HEK293T (cell line): ENCODE measurements at regions not wholly inside any gene's neighbourhood (a gene's known extent, or its start where the extent isn't known, plus 50 kb on each side); places are given as distances from the start of the nearest gene placed in this dataset.

Experiments used
- ARNT ChIP-seq: fragments of 450-650 bp; IDR thresholded peaks from 2 replicates; pipeline ENCODE4 v1.6.1; 2017; ENCODE audit warnings: mild to moderate bottlenecking
- ELF4 ChIP-seq: fragments of 450-650 bp; IDR thresholded peaks from 2 replicates; pipeline ENCODE4 v1.6.1; 2017; ENCODE audit warnings: antibody characterized with exemption
- FOXK2 ChIP-seq: fragments of 450-650 bp; IDR thresholded peaks from 2 replicates; pipeline ENCODE4 v1.6.1; 2016; ENCODE audit warnings: mild to moderate bottlenecking
- FOXM1 ChIP-seq: fragments of 450-650 bp; IDR thresholded peaks from 2 replicates; pipeline ENCODE4 v1.6.1; 2017; ENCODE audit warnings: mild to moderate bottlenecking, borderline replicate concordance
- TARDBP ChIP-seq: fragments of 450-650 bp; IDR thresholded peaks from 2 replicates; pipeline ENCODE4 v1.6.1; 2016
- ZNF384 ChIP-seq: fragments of 450-650 bp; IDR thresholded peaks from 2 replicates; pipeline ENCODE4 v1.6.1; 2016
- TF ChIP-seq, protein P1 (sequence below): fragments of 450-650 bp; IDR thresholded peaks from 2 replicates; pipeline ENCODE4 v1.6.1; 2016

DNA sequence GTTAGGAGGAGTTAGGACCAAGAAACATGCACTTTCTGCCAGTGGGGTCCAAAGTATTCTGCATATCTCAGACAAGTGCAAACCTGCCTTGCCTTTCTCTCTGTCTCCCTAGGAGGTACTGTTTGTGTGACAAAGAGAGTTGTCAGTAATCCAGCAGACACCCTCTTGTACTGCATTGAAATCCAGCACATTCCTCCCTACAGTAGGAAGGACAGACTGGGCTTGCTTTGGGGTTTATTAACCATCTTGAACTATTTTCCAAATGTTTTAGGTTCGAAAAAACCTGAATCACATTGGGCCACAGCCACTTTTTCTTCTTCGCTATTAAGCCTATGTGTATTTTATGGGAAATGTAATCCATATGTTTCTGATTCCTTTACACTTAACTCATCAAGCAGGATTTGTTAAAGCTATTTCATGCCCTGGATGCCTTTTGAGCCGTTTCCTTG lies 204.2 kb upstream of the KCNJ16 start:
- TF ChIP-seq ELF4 (no peak), TARDBP (no peak), ARNT (no peak), FOXK2 (no peak), ZNF384 (no peak), FOXM1 (no peak)
- TF ChIP-seq, protein P1, sequence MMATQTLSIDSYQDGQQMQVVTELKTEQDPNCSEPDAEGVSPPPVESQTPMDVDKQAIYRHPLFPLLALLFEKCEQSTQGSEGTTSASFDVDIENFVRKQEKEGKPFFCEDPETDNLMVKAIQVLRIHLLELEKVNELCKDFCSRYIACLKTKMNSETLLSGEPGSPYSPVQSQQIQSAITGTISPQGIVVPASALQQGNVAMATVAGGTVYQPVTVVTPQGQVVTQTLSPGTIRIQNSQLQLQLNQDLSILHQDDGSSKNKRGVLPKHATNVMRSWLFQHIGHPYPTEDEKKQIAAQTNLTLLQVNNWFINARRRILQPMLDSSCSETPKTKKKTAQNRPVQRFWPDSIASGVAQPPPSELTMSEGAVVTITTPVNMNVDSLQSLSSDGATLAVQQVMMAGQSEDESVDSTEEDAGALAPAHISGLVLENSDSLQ = no peak
